PC-3 (cell line): ENCODE measurements at regions not wholly inside any gene's neighbourhood (a gene's known extent, or its start where the extent isn't known, plus 50 kb on each side); places are given as distances from the start of the nearest gene placed in this dataset.

Source experiments
- ATAC-seq: fragments of 200-7000 bp; cut with Tn5 transposase; 2 replicates; pipeline ENCODE4 v1.9.1; 2020; ENCODE audit warnings: mild to moderate bottlenecking, moderate library complexity
- BruUV-seq: library from RNA; stranded (reverse); fragments of 400-500 nt; replicated peaks from 2 replicates; lab custom pipeline; 2021; lab: Mats Ljungman, UMichigan
- CTCF ChIA-PET: fragments of 300-600 bp; sonication (Branson Sonifier 250); formaldehyde crosslinking; loops from one replicate; lab custom pipeline; 2022; ENCODE audit warnings: antibody characterized with exemption; lab: Charles Lee
- POLR2A ChIA-PET: fragments of 300-600 bp; sonication (Branson Sonifier 250); formaldehyde crosslinking; loops from one replicate; lab custom pipeline; 2022; ENCODE audit warnings: antibody characterized with exemption; ENCODE audit not compliant: unreplicated experiment; lab: Charles Lee
- DNase-seq: peaks from one replicate; pipeline ENCODE4 v3.0.0-alpha.2; 2015
- H2AFZ ChIP-seq: fragments of 300-600 bp; sonication (generic); 2 replicates; pipeline ENCODE4 v1.6.0; 2016; ENCODE audit warnings: antibody characterized with exemption, low read length
- H3F3A ChIP-seq: fragments of 300-600 bp; sonication (generic); one replicate; pipeline ENCODE4 v1.6.0; 2017; ENCODE audit warnings: antibody characterized with exemption, low read length, control low read depth, mild to moderate bottlenecking; ENCODE audit not compliant: unreplicated experiment
- H3K27ac ChIP-seq: fragments of 300-600 bp; sonication (generic); 2 replicates; pipeline ENCODE4 v1.5.1; 2016; ENCODE audit warnings: mild to moderate bottlenecking, low read length
- H3K27me3 ChIP-seq: fragments of 300-600 bp; sonication (generic); 2 replicates; pipeline ENCODE4 v1.6.1; 2016; ENCODE audit warnings: low read length, mixed read lengths
- H3K36me3 ChIP-seq: fragments of 300-600 bp; sonication (generic); 2 replicates; pipeline ENCODE4 v1.6.1; 2016; ENCODE audit warnings: low read depth, mixed run types, low read length, mixed read lengths
- H3K4me1 ChIP-seq: fragments of 300-600 bp; sonication (generic); 2 replicates; pipeline ENCODE4 v1.5.1; 2016; ENCODE audit warnings: low read length; ENCODE audit not compliant: insufficient read depth
- H3K4me2 ChIP-seq: fragments of 300-600 bp; sonication (generic); 2 replicates; pipeline ENCODE4 v1.6.0; 2016; ENCODE audit warnings: low read length
- H3K4me3 ChIP-seq: fragments of 300-600 bp; sonication (generic); 2 replicates; pipeline ENCODE4 v1.5.1; 2016; ENCODE audit warnings: mild to moderate bottlenecking, low read length, mixed read lengths
- H3K79me2 ChIP-seq: fragments of 300-600 bp; sonication (generic); 2 replicates; pipeline ENCODE4 v1.6.1; 2017; ENCODE audit warnings: low read length, mixed read lengths
- H3K9ac ChIP-seq: fragments of 300-600 bp; sonication (generic); 2 replicates; pipeline ENCODE4 v1.6.0; 2016; ENCODE audit warnings: mild to moderate bottlenecking, low read length
- H3K9me2 ChIP-seq: fragments of 300-600 bp; sonication (generic); replicated peaks from 2 replicates; pipeline ENCODE4 v1.6.1; 2016; ENCODE audit warnings: mixed run types, low read length, mixed read lengths
- H3K9me3 ChIP-seq: fragments of 300-600 bp; sonication (generic); 2 replicates; pipeline ENCODE4 v1.6.1; 2016; ENCODE audit warnings: low read length, mixed read lengths
- H4K20me1 ChIP-seq: fragments of 300-600 bp; sonication (generic); 2 replicates; pipeline ENCODE4 v1.6.1; 2016; ENCODE audit warnings: low read length, mixed read lengths
- EZH2 ChIP-seq: fragments of 300-600 bp; sonication (generic); IDR thresholded peaks from one replicate; pipeline ENCODE4 v1.6.1; 2017; ENCODE audit warnings: antibody characterized with exemption, mild to moderate bottlenecking, low read length; ENCODE audit not compliant: unreplicated experiment
- EZH2phosphoT487 ChIP-seq: fragments of 300-600 bp; sonication (generic); IDR thresholded peaks from 2 replicates; pipeline ENCODE4 v1.6.1; 2018; ENCODE audit warnings: mild to moderate bottlenecking, antibody characterized with exemption, low read length, borderline replicate concordance
- intact Hi-C: fragments of 100-400 bp; cut with micrococcal nuclease; formaldehyde crosslinking; loops from 2 replicates; pipeline ENCODE4 v1.9.0; 2023
- TF ChIP-seq, protein P1 (sequence below): fragments of 300-600 bp; sonication (generic); conservative IDR thresholded peaks from 2 replicates; pipeline ENCODE4 v1.5.1; 2017; ENCODE audit warnings: antibody characterized with exemption, low read depth, mild to moderate bottlenecking, low read length

DNA sequence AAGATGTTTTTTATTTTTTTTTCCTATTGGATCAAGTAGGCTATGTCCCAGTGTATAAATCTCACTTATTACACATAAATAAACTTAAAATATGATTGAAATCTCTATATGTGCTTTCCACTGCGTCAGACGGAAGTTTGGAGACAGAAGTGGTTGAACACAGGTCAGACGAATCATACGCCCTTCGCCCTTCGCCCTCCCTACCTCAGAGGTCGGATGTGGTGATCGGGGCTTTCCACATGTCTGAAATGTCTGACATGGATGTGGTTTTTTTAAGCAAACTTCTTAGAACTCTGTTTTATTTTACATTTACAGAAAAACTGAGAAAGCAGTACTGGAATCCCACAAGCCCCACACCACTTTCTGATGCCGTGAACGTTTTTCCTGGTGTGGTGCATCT is 344.4 kb downstream of the THBS2 start:
- BruUV-seq = no TSS peak
- ATAC-seq (no peak), DNase-seq (no peak)
- Histone ChIP-seq H3K4me1 (no peaks in the 10 kb centered on the region), H3K4me2 (no peak overlapping the region), H3K9ac (no peak overlapping the region), H4K20me1 (no peaks in the 10 kb centered on the region), H3K4me3 (no peak overlapping the region), H3K27ac (no peak overlapping the region), H3K9me3 (no peaks in the 10 kb centered on the region), H3K79me2 (no peaks in the 10 kb centered on the region), H3F3A (no peaks in the 10 kb centered on the region), H3K9me2 (no peaks in the 10 kb centered on the region), H3K27me3 (no peaks in the 10 kb centered on the region), H2AFZ (no peak overlapping the region), H3K36me3 (no peaks in the 10 kb centered on the region)
- ChIA-PET CTCF (no interaction called here), POLR2A (no interaction called here)
- intact Hi-C loops = no loop called here
- TF ChIP-seq EZH2phosphoT487 (no peak), EZH2 (no peak)
- TF ChIP-seq, protein P1, sequence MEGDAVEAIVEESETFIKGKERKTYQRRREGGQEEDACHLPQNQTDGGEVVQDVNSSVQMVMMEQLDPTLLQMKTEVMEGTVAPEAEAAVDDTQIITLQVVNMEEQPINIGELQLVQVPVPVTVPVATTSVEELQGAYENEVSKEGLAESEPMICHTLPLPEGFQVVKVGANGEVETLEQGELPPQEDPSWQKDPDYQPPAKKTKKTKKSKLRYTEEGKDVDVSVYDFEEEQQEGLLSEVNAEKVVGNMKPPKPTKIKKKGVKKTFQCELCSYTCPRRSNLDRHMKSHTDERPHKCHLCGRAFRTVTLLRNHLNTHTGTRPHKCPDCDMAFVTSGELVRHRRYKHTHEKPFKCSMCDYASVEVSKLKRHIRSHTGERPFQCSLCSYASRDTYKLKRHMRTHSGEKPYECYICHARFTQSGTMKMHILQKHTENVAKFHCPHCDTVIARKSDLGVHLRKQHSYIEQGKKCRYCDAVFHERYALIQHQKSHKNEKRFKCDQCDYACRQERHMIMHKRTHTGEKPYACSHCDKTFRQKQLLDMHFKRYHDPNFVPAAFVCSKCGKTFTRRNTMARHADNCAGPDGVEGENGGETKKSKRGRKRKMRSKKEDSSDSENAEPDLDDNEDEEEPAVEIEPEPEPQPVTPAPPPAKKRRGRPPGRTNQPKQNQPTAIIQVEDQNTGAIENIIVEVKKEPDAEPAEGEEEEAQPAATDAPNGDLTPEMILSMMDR = no peak

- TF ChIP-seq EZH2 (no peak), EZH2phosphoT487 (no peak)
- TF ChIP-seq, protein P1 = no peak
- intact Hi-C loops = no loop called here
- H3K36me3 ChIP-seq = no peaks in the 10 kb centered on the region
- H3F3A ChIP-seq = no peaks in the 10 kb centered on the region
- H3K9ac ChIP-seq = no peak overlapping the region
- ChIA-PET POLR2A (no interaction called here), CTCF (no interaction called here)
- H2AFZ ChIP-seq = no peak overlapping the region
- no peak overlapping the region for H3K4me3 ChIP-seq
- no peaks in the 10 kb centered on the region for H3K79me2 ChIP-seq
- no peaks in the 10 kb centered on the region for H3K9me2 ChIP-seq
- no peaks in the 10 kb centered on the region for H4K20me1 ChIP-seq
- no peaks in the 10 kb centered on the region for H3K27me3 ChIP-seq
- no peaks in the 10 kb centered on the region for H3K9me3 ChIP-seq
- H3K27ac ChIP-seq = no peak overlapping the region
- H3K4me2 ChIP-seq = no peak overlapping the region
- no peak for ATAC-seq
- no peaks in the 10 kb centered on the region for H3K4me1 ChIP-seq
- no TSS peak for BruUV-seq
- DNase-seq = no peak
Measured at GRCh38 chr6:168908887-168909286, 344.8 kb downstream of the THBS2 start.

DNA sequence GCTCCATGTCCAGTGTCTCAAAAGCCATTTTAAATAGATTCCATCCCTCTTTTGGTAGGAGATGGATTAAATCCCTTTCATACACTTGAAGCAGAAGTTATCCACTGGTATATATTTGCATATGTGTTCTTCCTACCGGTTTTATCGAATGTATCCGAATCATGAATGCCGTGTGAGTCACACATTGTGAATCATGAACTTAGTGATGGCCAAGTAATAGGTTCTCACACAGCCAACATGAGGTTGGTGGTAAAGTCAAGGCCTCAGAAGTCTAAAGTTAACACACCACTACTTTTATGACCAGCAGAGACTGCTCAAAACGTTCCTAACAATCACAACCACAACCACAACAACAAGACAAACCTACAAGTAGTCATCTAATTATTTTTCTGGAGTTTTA is 345.5 kb downstream of the THBS2 start:
- Histone ChIP-seq H3K9me2 (no peaks in the 10 kb centered on the region), H3K4me3 (no peak overlapping the region), H3K4me2 (no peak overlapping the region), H3K9ac (no peak overlapping the region), H3F3A (no peaks in the 10 kb centered on the region), H3K9me3 (no peaks in the 10 kb centered on the region), H2AFZ (no peak overlapping the region), H3K27ac (no peak overlapping the region), H3K79me2 (no peaks in the 10 kb centered on the region), H3K27me3 (no peaks in the 10 kb centered on the region), H3K4me1 (no peaks in the 10 kb centered on the region), H3K36me3 (no peaks in the 10 kb centered on the region), H4K20me1 (no peaks in the 10 kb centered on the region)
- ChIA-PET CTCF (no interaction called here), POLR2A (no interaction called here)
- peak; percentile 56 for DNase-seq
- ATAC-seq = no peak
- TF ChIP-seq EZH2 (no peak), EZH2phosphoT487 (no peak)
- TF ChIP-seq, protein P1 = no peak
- intact Hi-C loops = no loop called here
- BruUV-seq = no TSS peak
